ENCODE measurements at regions not wholly inside any gene's neighbourhood (a gene's known extent, or its start where the extent isn't known, plus 50 kb on each side); places are given as distances from the start of the nearest gene placed in this dataset.
"Not testable (repeated sequence)": the region's sequence is repeated elsewhere in the genome, so short reads cannot be mapped to it uniquely, and the experiment has no call there.

GRCh38 chr3:72077473-72078259 lies 292.7 kb upstream of the PROK2 start:
- 69 to 77% methylated on average over 6 of the region's 6 CpGs for WGBS, 2 donors (ENCODE audit: low coverage in 1 of 2)
- ATAC-seq = no peak

DNA sequence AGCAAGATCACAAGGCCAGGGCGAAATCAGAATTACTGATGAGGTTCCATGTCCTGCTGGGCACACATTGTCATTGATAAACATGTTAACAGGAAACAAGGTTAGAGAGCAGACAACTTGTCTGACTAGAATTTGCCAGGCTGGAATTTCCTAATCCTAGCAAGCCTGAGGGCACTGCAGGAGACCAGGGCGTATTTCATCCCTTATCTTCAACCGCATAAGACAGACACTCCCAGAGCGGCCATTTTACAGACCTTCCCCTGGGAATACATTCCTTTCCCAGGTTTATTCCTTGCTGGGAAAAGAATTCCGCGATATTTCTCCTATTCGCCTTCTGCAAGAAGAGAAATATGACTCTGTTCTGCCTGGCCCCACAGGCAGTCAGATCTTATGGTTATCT lies 290.9 kb upstream of the PROK2 start:
- peaks cover 0 to 18% (median 0%) of the 10 kb centered on the region in 3 donors for H3K9me3 ChIP-seq
- not testable (repeated sequence) for H3K4me1 ChIP-seq, ATAC-seq, H3K27ac ChIP-seq, H3K27me3 ChIP-seq, H3K4me3 ChIP-seq, H3K36me3 ChIP-seq
- 78 to 81% methylated on average over 4 to 7 of the region's 7 CpGs for WGBS, 2 donors (ENCODE audit: low coverage in 1 of 2)

More at GRCh38 chr3:72077473-72078259, 292.7 kb upstream of the PROK2 start:
- Histone ChIP-seq H3K9me3 (peaks cover 0 to 18% (median 0%) of the 10 kb centered on the region in 3 donors), H3K27ac (no peak overlapping the region), H3K36me3 (no peaks in the 10 kb centered on the region), H3K27me3 (no peaks in the 10 kb centered on the region), H3K4me3 (no peak overlapping the region), H3K4me1 (peaks cover 0 to 15% (median 0%) of the 10 kb centered on the region in 3 donors)
- TF ChIP-seq EP300 (IDR thresholded peaks at IDR 0.05) (no peak), POLR2AphosphoS5 (IDR thresholded peaks at IDR 0.05) (no peak), POLR2A (IDR thresholded peaks at IDR 0.05) (no peak)
- TF ChIP-seq, protein P1, sequence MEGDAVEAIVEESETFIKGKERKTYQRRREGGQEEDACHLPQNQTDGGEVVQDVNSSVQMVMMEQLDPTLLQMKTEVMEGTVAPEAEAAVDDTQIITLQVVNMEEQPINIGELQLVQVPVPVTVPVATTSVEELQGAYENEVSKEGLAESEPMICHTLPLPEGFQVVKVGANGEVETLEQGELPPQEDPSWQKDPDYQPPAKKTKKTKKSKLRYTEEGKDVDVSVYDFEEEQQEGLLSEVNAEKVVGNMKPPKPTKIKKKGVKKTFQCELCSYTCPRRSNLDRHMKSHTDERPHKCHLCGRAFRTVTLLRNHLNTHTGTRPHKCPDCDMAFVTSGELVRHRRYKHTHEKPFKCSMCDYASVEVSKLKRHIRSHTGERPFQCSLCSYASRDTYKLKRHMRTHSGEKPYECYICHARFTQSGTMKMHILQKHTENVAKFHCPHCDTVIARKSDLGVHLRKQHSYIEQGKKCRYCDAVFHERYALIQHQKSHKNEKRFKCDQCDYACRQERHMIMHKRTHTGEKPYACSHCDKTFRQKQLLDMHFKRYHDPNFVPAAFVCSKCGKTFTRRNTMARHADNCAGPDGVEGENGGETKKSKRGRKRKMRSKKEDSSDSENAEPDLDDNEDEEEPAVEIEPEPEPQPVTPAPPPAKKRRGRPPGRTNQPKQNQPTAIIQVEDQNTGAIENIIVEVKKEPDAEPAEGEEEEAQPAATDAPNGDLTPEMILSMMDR (IDR thresholded peaks at IDR 0.05) = no peak

- Histone ChIP-seq H3K4me1 (no peaks in the 10 kb centered on the region), H3K27me3 (no peaks in the 10 kb centered on the region), H3K36me3 (no peaks in the 10 kb centered on the region), H3K27ac (no peak overlapping the region), H3K9me3 (peaks cover 0 to 18% (median 0%) of the 10 kb centered on the region in 3 donors), H3K4me3 (no peak overlapping the region)
- 75 to 100% methylated on average over 2 of the region's 2 CpGs for WGBS, 2 donors (ENCODE audit: low coverage in 1 of 2)
- no peak for ATAC-seq
- TF ChIP-seq POLR2AphosphoS5 (IDR thresholded peaks at IDR 0.05) = no peak
- TF ChIP-seq, protein P1 (IDR thresholded peaks at IDR 0.05) = no peak
- TF ChIP-seq POLR2A (IDR thresholded peaks at IDR 0.05) = no peak
- no peak for TF ChIP-seq EP300 (IDR thresholded peaks at IDR 0.05)
Observed at GRCh38 chr3:72071624-72072023, 286.7 kb upstream of the PROK2 start.

DNA sequence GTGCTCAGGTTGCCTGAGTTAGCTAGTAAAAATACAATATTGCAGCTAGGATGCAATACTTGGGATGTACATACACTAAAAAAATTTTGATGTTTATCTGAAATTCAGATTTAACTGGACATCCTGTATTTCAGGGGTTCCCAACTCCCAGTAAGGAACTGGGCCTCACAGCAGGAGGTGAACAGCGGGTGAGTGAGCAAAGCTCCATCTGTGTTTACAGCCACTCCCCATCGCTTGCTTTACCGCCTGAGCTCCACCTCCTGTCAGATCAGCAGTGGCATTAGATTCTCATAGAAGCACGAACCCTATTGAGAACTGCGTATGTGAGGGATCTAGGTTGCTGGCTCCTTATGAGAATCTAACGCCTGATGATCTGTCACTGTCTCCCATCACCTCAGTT lies 285.1 kb upstream of the PROK2 start:
- Histone ChIP-seq H3K27ac (no peak overlapping the region), H3K27me3 (no peaks in the 10 kb centered on the region), H3K9me3 (peaks cover 0 to 2% (median 0%) of the 10 kb centered on the region in 3 donors), H3K4me3 (no peak overlapping the region), H3K36me3 (no peaks in the 10 kb centered on the region), H3K4me1 (no peaks in the 10 kb centered on the region)
- no peak for ATAC-seq
- TF ChIP-seq EP300 (IDR thresholded peaks at IDR 0.05) (no peak), POLR2A (IDR thresholded peaks at IDR 0.05) (no peak), POLR2AphosphoS5 (IDR thresholded peaks at IDR 0.05) (no peak)
- TF ChIP-seq, protein P1 (IDR thresholded peaks at IDR 0.05) = no peak
- WGBS, 2 donors (ENCODE audit: low coverage in 1 of 2) = 95 to 100% methylated on average over 1 to 5 of the region's 6 CpGs

- TF ChIP-seq EP300 (IDR thresholded peaks at IDR 0.05) (no peak), POLR2AphosphoS5 (IDR thresholded peaks at IDR 0.05) (no peak), POLR2A (IDR thresholded peaks at IDR 0.05) (no peak)
- TF ChIP-seq, protein P1 (IDR thresholded peaks at IDR 0.05) = no peak
- Histone ChIP-seq H3K27me3 (no peaks in the 10 kb centered on the region), H3K36me3 (no peaks in the 10 kb centered on the region), H3K9me3 (no peaks in the 10 kb centered on the region), H3K4me3 (no peak overlapping the region), H3K27ac (no peak overlapping the region), H3K4me1 (no peaks in the 10 kb centered on the region)
- no peak for ATAC-seq
Observed at GRCh38 chr3:72069543-72069942, 284.6 kb upstream of the PROK2 start.

All from gastroesophageal sphincter (tissue), 4 donors.